B cell (primary cell): ENCODE measurements at regions not wholly inside any gene's neighbourhood (a gene's known extent, or its start where the extent isn't known, plus 50 kb on each side); places are given as distances from the start of the nearest gene placed in this dataset.

ENCODE experiments used
- EZH2 ChIP-seq: IDR thresholded peaks from 2 replicates; pipeline ENCODE4 v1.6.1; 2012; ENCODE audit warnings: borderline replicate concordance, low read depth, mild to moderate bottlenecking, moderate library complexity, low read length; ENCODE audit not compliant: insufficient read depth, poor library complexity, severe bottlenecking
- TF ChIP-seq, protein P1 (sequence below): fragments of 200-600 bp; IDR thresholded peaks from one replicate; pipeline ENCODE4 v1.8.0; 2022; ENCODE audit warnings: antibody characterized with exemption, mild to moderate bottlenecking

DNA sequence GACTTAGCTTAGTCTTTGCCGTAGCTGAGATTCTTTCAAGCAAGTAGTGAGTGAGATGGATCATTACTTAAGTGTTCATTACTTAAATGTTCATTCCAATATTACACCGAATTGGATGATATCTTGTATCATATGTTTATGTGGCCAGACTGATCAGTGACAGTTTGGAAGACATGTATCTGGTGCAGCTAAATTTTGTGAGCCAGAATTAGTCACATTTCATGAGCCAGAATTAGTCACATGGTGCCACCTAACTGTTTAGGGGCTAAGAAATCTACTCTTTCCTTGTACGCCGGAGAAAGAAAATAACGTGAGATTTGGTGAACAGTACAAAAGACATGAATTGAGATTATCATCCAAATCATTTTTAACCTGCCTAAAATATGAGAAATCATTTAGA lies 355.6 kb downstream of the USP25 start:
- TF ChIP-seq, protein P1, sequence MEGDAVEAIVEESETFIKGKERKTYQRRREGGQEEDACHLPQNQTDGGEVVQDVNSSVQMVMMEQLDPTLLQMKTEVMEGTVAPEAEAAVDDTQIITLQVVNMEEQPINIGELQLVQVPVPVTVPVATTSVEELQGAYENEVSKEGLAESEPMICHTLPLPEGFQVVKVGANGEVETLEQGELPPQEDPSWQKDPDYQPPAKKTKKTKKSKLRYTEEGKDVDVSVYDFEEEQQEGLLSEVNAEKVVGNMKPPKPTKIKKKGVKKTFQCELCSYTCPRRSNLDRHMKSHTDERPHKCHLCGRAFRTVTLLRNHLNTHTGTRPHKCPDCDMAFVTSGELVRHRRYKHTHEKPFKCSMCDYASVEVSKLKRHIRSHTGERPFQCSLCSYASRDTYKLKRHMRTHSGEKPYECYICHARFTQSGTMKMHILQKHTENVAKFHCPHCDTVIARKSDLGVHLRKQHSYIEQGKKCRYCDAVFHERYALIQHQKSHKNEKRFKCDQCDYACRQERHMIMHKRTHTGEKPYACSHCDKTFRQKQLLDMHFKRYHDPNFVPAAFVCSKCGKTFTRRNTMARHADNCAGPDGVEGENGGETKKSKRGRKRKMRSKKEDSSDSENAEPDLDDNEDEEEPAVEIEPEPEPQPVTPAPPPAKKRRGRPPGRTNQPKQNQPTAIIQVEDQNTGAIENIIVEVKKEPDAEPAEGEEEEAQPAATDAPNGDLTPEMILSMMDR, result no peak
- no peak for TF ChIP-seq EZH2
